WERI-Rb-1 (cell line): ENCODE measurements at regions not wholly inside any gene's neighbourhood (a gene's known extent, or its start where the extent isn't known, plus 50 kb on each side); places are given as distances from the start of the nearest gene placed in this dataset.
"Not testable (repeated sequence)": the region's sequence is repeated elsewhere in the genome, so short reads cannot be mapped to it uniquely, and the experiment has no call there.

Experiments used
- DNase-seq: peaks from one replicate; pipeline ENCODE4 v3.0.0-alpha.2; 2020
- H3K27ac ChIP-seq: fragments of 250-450 bp; sonication (Bioruptor Pico); 2 replicates; pipeline ENCODE4 v1.5.1; 2020; ENCODE audit warnings: mild to moderate bottlenecking, moderate library complexity
- H3K27me3 ChIP-seq: fragments of 250-450 bp; sonication (Bioruptor Pico); 2 replicates; pipeline ENCODE4 v1.5.1; 2021; ENCODE audit warnings: mild to moderate bottlenecking, low read depth, moderate library complexity; ENCODE audit not compliant: insufficient read depth, severe bottlenecking
- H3K36me3 ChIP-seq: fragments of 250-450 bp; sonication (Bioruptor Pico); 2 replicates; pipeline ENCODE4 v1.5.1; 2020; ENCODE audit warnings: mild to moderate bottlenecking, moderate library complexity
- H3K4me3 ChIP-seq: 2 replicates; pipeline ENCODE4 v1.5.1; 2011; ENCODE audit warnings: low read depth, mild to moderate bottlenecking, control low read depth, low read length
- H3K9me3 ChIP-seq: fragments of 250-450 bp; sonication (Bioruptor Pico); 2 replicates; pipeline ENCODE4 v1.5.1; 2021; ENCODE audit warnings: mild to moderate bottlenecking, moderate library complexity; ENCODE audit not compliant: severe bottlenecking
- TF ChIP-seq, protein P1 (sequence below): IDR thresholded peaks from 2 replicates; pipeline ENCODE4 v1.5.1; 2011; ENCODE audit warnings: low read depth, mild to moderate bottlenecking, control low read depth, inconsistent platforms, low read length

DNA sequence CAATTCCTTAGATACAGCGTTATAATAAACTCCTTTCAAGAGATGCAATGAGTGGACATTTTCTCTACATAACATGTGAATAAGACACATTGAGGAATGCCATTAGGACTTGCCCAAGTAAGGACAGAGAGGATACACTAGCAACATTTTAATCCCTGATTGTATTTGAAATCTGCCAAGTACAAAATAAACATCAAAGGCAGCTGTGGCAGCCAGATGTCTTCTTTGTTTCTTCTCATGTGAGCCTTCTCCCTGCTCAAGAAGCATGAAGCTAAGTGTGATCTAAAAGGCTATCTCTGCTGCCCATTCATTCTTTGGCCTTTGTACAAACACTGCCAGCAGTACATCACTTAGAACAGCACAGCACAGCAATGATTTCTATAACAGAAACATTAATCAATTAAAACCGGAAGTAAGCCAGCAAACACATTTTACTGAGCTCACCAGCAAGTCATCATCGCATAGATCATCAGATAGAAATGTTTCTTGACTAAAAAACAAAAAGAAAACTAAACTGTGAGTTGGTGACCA is 364.0 kb downstream of the CNTN6 start:
- H3K9me3 ChIP-seq = no peaks in the 10 kb centered on the region
- H3K27me3 ChIP-seq = no peaks in the 10 kb centered on the region
- no peak for DNase-seq
- no peak overlapping the region for H3K4me3 ChIP-seq
- no peaks in the 10 kb centered on the region for H3K36me3 ChIP-seq
- H3K27ac ChIP-seq = no peak overlapping the region
- TF ChIP-seq, protein P1, sequence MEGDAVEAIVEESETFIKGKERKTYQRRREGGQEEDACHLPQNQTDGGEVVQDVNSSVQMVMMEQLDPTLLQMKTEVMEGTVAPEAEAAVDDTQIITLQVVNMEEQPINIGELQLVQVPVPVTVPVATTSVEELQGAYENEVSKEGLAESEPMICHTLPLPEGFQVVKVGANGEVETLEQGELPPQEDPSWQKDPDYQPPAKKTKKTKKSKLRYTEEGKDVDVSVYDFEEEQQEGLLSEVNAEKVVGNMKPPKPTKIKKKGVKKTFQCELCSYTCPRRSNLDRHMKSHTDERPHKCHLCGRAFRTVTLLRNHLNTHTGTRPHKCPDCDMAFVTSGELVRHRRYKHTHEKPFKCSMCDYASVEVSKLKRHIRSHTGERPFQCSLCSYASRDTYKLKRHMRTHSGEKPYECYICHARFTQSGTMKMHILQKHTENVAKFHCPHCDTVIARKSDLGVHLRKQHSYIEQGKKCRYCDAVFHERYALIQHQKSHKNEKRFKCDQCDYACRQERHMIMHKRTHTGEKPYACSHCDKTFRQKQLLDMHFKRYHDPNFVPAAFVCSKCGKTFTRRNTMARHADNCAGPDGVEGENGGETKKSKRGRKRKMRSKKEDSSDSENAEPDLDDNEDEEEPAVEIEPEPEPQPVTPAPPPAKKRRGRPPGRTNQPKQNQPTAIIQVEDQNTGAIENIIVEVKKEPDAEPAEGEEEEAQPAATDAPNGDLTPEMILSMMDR = no peak

DNA sequence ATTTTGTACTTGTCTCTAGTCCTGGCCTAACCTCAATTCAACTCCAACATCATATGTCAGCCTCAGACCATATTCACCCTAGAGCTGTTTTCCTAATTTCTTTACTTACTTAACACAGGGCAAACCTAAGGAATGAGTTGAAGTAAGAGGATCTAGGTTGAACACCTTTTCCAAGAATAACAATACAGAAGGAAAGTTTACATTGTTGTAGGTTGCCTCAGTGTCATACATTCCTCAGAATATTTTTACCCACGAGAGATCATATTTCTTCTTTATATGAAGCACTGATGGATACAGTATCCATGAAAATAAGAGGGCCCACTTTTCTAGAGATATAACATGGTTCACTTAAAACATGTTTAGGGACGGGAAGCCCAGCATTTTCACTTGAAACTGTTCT is 369.5 kb downstream of the CNTN6 start:
- DNase-seq = no peak
- H3K9me3 ChIP-seq = no peaks in the 10 kb centered on the region
- H3K4me3 ChIP-seq = no peak overlapping the region
- TF ChIP-seq, protein P1 = no peak
- H3K27ac ChIP-seq = no peak overlapping the region
- no peaks in the 10 kb centered on the region for H3K27me3 ChIP-seq
- no peaks in the 10 kb centered on the region for H3K36me3 ChIP-seq

DNA sequence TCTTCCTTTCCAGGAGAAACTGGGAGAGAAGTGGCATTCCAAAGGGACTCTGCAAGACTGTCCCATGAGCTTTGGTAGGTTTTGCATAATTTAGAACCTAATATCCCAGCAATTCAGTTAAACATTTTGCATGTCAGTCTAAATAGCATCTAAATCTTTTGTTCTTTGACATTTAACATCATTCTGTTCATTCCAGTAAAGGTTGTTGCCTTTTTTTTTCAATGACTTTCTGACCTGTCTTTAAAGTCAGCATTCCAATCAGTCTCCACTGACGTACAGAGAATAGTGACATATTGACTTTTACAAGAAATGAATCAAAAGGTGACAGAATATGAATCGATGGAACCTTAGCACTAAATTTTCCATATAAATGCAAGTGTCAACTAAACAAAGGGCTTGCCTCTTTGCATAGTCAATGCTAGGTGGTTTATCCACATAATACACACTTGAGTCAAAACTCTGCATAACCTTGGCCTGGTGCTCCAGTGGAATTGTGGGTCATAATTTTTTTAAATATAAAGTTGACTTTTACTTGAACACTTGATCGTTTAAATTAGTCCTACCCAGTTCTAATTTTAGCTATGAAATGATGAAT is 370.1 kb downstream of the CNTN6 start:
- DNase-seq = no peak
- Histone ChIP-seq H3K27ac (no peak overlapping the region), H3K4me3 (no peak overlapping the region), H3K36me3 (no peaks in the 10 kb centered on the region), H3K27me3 (no peaks in the 10 kb centered on the region), H3K9me3 (no peaks in the 10 kb centered on the region)
- TF ChIP-seq, protein P1 = no peak

DNA sequence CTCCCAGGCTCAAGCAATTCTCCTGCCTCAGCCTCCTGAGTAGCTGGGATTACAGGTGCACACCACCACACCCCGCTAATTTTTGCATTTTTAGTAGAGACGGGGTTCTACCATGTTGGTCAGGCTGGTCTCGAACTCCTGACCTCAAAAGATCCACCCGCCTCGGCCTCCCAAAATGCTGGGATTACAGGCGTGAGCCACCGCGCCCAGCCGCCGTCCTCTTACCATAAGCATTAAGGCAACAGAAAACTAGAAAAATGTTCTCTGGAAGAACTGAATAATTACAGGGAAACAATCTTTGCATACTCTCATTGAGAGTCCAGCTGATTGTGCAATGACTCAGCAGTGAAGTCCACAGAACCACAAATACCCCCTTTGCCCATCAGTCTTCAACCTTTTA is 372.3 kb downstream of the CNTN6 start:
- H3K36me3 ChIP-seq, H3K9me3 ChIP-seq: not testable (repeated sequence)

DNA sequence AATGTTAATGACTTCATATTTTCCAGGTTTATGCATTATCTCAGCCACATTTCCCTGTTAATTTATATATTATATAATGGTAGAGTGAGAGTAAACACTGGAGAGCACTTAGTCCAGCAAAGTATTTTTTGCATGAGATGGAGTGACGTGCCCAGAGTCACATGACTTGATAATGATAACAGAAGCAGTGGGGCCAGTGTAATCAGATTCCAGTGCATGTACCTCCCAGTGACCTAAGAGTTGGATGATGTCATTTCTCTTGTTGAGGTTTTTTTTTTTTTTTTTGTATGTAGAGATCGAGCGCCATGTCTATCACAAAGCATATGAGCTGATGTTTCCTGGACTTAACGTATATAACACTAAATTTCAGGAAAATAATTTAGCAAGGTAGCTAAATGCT is 375.3 kb downstream of the CNTN6 start:
- H3K4me3 ChIP-seq = no peak overlapping the region
- no peak for DNase-seq
- H3K27me3 ChIP-seq = no peaks in the 10 kb centered on the region
- H3K27ac ChIP-seq = no peak overlapping the region
- H3K9me3 ChIP-seq = no peaks in the 10 kb centered on the region
- no peaks in the 10 kb centered on the region for H3K36me3 ChIP-seq
- TF ChIP-seq, protein P1 = no peak

More for the DNA sequence above, 372.3 kb downstream of the CNTN6 start:
- H3K4me3 ChIP-seq, H3K27ac ChIP-seq, DNase-seq, H3K27me3 ChIP-seq: not testable (repeated sequence)

DNA sequence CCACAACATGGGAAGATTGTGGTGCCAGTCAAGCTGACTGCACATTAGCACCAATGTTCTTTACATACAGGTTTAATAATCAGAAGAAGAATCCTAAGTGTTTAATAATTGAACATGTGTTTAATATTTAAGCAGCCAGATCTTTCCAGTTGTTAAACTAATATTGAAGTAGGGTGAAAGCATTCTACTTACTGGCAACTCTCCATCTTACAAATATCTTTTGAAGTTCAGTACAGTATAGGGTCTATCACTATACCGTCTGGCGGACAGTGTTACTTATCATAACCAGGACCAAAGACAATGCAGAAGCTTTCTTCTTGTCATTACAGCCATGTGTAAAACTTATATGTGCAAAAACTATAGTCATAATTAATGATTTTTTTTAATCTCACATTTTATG is 376.4 kb downstream of the CNTN6 start:
- no peak for DNase-seq
- no peaks in the 10 kb centered on the region for H3K27me3 ChIP-seq
- no peak overlapping the region for H3K4me3 ChIP-seq
- TF ChIP-seq, protein P1 = no peak
- H3K36me3 ChIP-seq = no peaks in the 10 kb centered on the region
- H3K27ac ChIP-seq = no peak overlapping the region
- H3K9me3 ChIP-seq = no peaks in the 10 kb centered on the region
